IPS-20b (cell line): ENCODE measurements at regions not wholly inside any gene's neighbourhood (a gene's known extent, or its start where the extent isn't known, plus 50 kb on each side); places are given as distances from the start of the nearest gene placed in this dataset.
"Not testable (repeated sequence)": the region's sequence is repeated elsewhere in the genome, so short reads cannot be mapped to it uniquely, and the experiment has no call there.

Experiments
- H3K27ac ChIP-seq: one replicate; pipeline ENCODE4 v1.5.1; 2013; ENCODE audit warnings: low read length
- H3K27me3 ChIP-seq: 2 replicates; pipeline ENCODE4 v1.6.1; 2013; ENCODE audit warnings: mild to moderate bottlenecking, low read length, inconsistent platforms; ENCODE audit not compliant: insufficient read depth
- H3K36me3 ChIP-seq: 2 replicates; pipeline ENCODE4 v1.6.1; 2013; ENCODE audit warnings: low read depth, mild to moderate bottlenecking, inconsistent platforms, low read length, moderate library complexity; ENCODE audit not compliant: insufficient read depth
- H3K4me1 ChIP-seq: 2 replicates; pipeline ENCODE4 v1.6.1; 2013; ENCODE audit warnings: mild to moderate bottlenecking, control low read depth, inconsistent platforms, low read length, moderate library complexity; ENCODE audit not compliant: insufficient read depth
- H3K4me3 ChIP-seq: 2 replicates; pipeline ENCODE4 v1.5.1; 2013; ENCODE audit warnings: mild to moderate bottlenecking, low read length, inconsistent platforms
- H3K9ac ChIP-seq: 2 replicates; pipeline ENCODE4 v1.6.1; 2013; ENCODE audit warnings: low read depth, mild to moderate bottlenecking, inconsistent platforms, low read length, moderate library complexity
- H3K9me3 ChIP-seq: 2 replicates; pipeline ENCODE4 v1.6.1; 2013; ENCODE audit warnings: mild to moderate bottlenecking, low read depth, low read length, inconsistent platforms; ENCODE audit not compliant: insufficient read depth

DNA sequence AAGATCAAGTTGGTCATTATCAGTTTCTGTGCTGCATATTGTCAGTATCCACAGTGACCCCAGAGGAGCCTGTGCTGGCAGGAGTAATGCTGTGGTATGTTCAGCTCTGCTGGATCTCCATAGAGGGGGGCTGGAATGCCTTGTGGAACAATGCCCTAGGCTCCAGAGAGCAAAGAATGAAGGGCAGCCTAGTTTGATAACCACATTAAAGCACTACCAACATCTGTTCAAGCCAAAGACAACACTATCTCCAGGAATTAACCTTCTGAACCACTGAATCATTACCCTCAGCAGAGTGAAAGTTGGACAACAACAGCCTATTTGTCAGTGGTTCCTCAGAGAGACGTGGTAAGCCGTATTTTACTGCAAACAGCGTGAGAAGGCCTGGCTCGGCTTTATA, 192.3 kb upstream of the CXorf66 start:
- no peaks in the 10 kb centered on the region for H3K9me3 ChIP-seq
- H3K9ac ChIP-seq, result no peak overlapping the region
- H3K36me3 ChIP-seq, result no peaks in the 10 kb centered on the region
- H3K4me3 ChIP-seq, result no peak overlapping the region
- no peak overlapping the region for H3K27ac ChIP-seq
- no peaks in the 10 kb centered on the region for H3K4me1 ChIP-seq
- H3K27me3 ChIP-seq, result no peaks in the 10 kb centered on the region

GRCh38 chrX:140157143-140157542, 191.8 kb upstream of the CXorf66 start:
- Histone ChIP-seq H3K27ac (no peak overlapping the region), H3K4me3 (no peak overlapping the region), H3K36me3 (no peaks in the 10 kb centered on the region), H3K9ac (no peak overlapping the region), H3K4me1 (no peaks in the 10 kb centered on the region), H3K9me3 (no peaks in the 10 kb centered on the region), H3K27me3 (no peaks in the 10 kb centered on the region)

- H3K4me1 ChIP-seq, result no peaks in the 10 kb centered on the region
- H3K4me3 ChIP-seq, result no peak overlapping the region
- H3K9me3 ChIP-seq, result no peaks in the 10 kb centered on the region
- no peak overlapping the region for H3K9ac ChIP-seq
- no peaks in the 10 kb centered on the region for H3K36me3 ChIP-seq
- no peak overlapping the region for H3K27ac ChIP-seq
- H3K27me3 ChIP-seq, result no peaks in the 10 kb centered on the region
These were observed 186.0 kb upstream of the CXorf66 start for GRCh38 chrX:140151316-140151715.

- no peaks in the 10 kb centered on the region for H3K4me1 ChIP-seq
- H3K36me3 ChIP-seq, result no peaks in the 10 kb centered on the region
- H3K27ac ChIP-seq, result no peak overlapping the region
- no peak overlapping the region for H3K4me3 ChIP-seq
- no peaks in the 10 kb centered on the region for H3K27me3 ChIP-seq
- H3K9ac ChIP-seq, result no peak overlapping the region
- H3K9me3 ChIP-seq, result no peaks in the 10 kb centered on the region
These were observed 184.4 kb upstream of the CXorf66 start for GRCh38 chrX:140149761-140150160.

- H3K9ac ChIP-seq, result no peak overlapping the region
- H3K4me1 ChIP-seq, result no peaks in the 10 kb centered on the region
- H3K36me3 ChIP-seq, result no peaks in the 10 kb centered on the region
- no peak overlapping the region for H3K4me3 ChIP-seq
- H3K27me3 ChIP-seq, result no peaks in the 10 kb centered on the region
- H3K9me3 ChIP-seq, result 0 out of 2 replicates have a peak, but pooled peaks cover 2% of the 10 kb centered on the region
- no peak overlapping the region for H3K27ac ChIP-seq
These were observed 176.2 kb upstream of the CXorf66 start for GRCh38 chrX:140141444-140142029.

DNA sequence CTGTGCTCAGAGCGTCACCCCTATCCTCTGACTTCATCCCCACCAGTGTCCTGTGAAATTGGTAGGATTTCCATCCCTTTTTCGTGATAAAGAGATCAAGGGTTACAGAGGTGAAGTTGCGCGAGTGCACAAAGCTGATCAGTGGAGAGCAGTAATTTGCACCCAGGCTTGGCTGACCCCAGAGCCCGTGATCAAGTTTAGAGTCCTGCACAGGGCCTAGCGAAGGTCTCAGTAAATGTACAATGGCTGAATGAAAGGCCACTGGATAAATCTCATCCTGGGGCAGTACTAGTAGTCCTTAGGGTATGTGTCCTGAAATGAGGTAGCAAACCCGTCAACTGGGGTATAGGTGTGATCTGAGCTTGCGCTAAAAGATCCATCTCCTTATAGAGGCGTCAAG, 173.2 kb upstream of the CXorf66 start:
- H3K27me3 ChIP-seq, result not testable (repeated sequence)

DNA sequence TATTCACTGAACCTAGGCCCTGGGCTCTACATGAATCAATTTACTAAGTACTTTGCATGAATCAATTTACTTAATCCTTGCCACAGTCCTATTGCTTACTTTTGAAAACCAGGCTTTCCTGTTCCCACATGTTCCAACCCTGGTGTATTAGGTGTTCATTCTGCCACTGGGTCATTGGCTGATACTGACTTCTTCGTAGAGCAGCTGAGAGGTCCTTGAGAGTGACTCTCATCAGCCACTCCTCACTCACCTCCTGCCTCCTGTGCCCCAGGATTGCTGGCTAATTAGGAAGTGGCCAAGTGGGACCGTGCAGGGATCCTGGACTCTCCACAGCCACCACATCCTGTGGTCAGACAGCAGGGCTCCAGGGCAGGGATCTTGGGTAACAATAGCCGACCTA, 172.7 kb upstream of the CXorf66 start:
- not testable (repeated sequence) for H3K36me3 ChIP-seq, H3K4me3 ChIP-seq, H3K27me3 ChIP-seq, H3K9me3 ChIP-seq, H3K4me1 ChIP-seq, H3K9ac ChIP-seq, H3K27ac ChIP-seq

More for the DNA sequence above, 173.2 kb upstream of the CXorf66 start:
- not testable (repeated sequence) for H3K9ac ChIP-seq, H3K9me3 ChIP-seq, H3K4me1 ChIP-seq, H3K4me3 ChIP-seq, H3K36me3 ChIP-seq, H3K27ac ChIP-seq

GRCh38 chrX:140132937-140133336, 167.6 kb upstream of the CXorf66 start:
- H3K27me3 ChIP-seq, result no peaks in the 10 kb centered on the region
- no peak overlapping the region for H3K9ac ChIP-seq
- no peaks in the 10 kb centered on the region for H3K36me3 ChIP-seq
- H3K4me1 ChIP-seq, result no peaks in the 10 kb centered on the region; the same call in 1 of the 2 replicates
- H3K27ac ChIP-seq, result no peak overlapping the region
- 0 out of 2 replicates have a peak, but pooled peaks cover 3% of the 10 kb centered on the region for H3K9me3 ChIP-seq
- peak overlapping the region; percentile 40; the same call in 1 of the 2 replicates for H3K4me3 ChIP-seq

GRCh38 chrX:140123446-140123845, 158.1 kb upstream of the CXorf66 start:
- Histone ChIP-seq H3K27ac (no peak overlapping the region), H3K27me3 (no peaks in the 10 kb centered on the region), H3K4me1 (peaks cover 2% of the 10 kb centered on the region; the same call in 1 of the 2 replicates), H3K9ac (no peak overlapping the region), H3K36me3 (no peaks in the 10 kb centered on the region), H3K9me3 (peaks cover 3% of the 10 kb centered on the region; the same call in 1 of the 2 replicates), H3K4me3 (no peak overlapping the region)

- H3K27ac ChIP-seq, H3K27me3 ChIP-seq, H3K4me3 ChIP-seq, H3K4me1 ChIP-seq, H3K36me3 ChIP-seq, H3K9me3 ChIP-seq, H3K9ac ChIP-seq: not testable (repeated sequence)
These were observed 148.7 kb upstream of the CXorf66 start for GRCh38 chrX:140114059-140114458.

GRCh38 chrX:140110081-140110650, 144.8 kb upstream of the CXorf66 start:
- H3K4me3 ChIP-seq, result peak overlapping the region; percentile 46; the same call in 1 of the 2 replicates
- H3K27me3 ChIP-seq, result no peaks in the 10 kb centered on the region
- H3K9me3 ChIP-seq, result no peaks in the 10 kb centered on the region
- H3K27ac ChIP-seq, result no peak overlapping the region
- H3K9ac ChIP-seq, result peak overlapping the region; percentile 37; the same call in 1 of the 2 replicates
- H3K36me3 ChIP-seq, result no peaks in the 10 kb centered on the region
- peaks cover 8% of the 10 kb centered on the region; the same call in 1 of the 2 replicates for H3K4me1 ChIP-seq

GRCh38 chrX:140104760-140105159, 139.4 kb upstream of the CXorf66 start:
- H3K27ac ChIP-seq, result no peak overlapping the region
- no peak overlapping the region for H3K9ac ChIP-seq
- no peaks in the 10 kb centered on the region; the same call in 1 of the 2 replicates for H3K4me1 ChIP-seq
- H3K9me3 ChIP-seq, result no peaks in the 10 kb centered on the region
- H3K36me3 ChIP-seq, result no peaks in the 10 kb centered on the region
- no peaks in the 10 kb centered on the region for H3K27me3 ChIP-seq
- no peak overlapping the region for H3K4me3 ChIP-seq
